ENCODE measurements at regions not wholly inside any gene's neighbourhood (a gene's known extent, or its start where the extent isn't known, plus 50 kb on each side); places are given as distances from the start of the nearest gene placed in this dataset.
A peak's percentile ranks its signal among the peaks of the same experiment; 100 is the strongest.

DNA sequence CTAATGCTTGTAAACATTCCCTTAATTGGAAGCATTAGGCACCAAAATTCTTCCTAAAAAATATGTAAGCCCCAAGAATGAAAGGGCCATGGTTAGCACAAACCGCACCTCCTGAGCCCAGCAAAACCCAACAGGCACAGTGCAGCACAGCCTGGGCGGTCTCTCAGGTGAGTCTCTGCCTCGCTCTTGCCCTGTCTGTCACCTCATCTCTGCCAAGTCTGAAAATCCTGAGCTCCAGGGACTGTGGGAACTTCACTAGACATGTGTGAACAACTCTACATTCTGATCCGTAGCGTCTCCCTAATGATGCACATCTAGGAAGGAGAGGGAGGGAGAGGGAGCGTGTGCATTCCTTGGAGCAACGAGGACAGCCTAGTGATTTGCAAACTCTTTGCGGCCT lies 88.8 kb upstream of the GJB6 start:
- dilution Hi-C loops (cut with MboI; ENCODE audit: extremely low pct_ligation_motif_present, low sequenced_read_pairs), result no loop called here
- H3K4me1 ChIP-seq (ENCODE audit: control insufficient read depth, extremely low read depth, insufficient read depth, low read length), result peaks cover 8% of the 10 kb centered on the region
- peak overlapping the region; percentile 28 for H3K4me2 ChIP-seq (ENCODE audit: control insufficient read depth, extremely low read depth, insufficient read depth, low read depth, low read length)
- no peaks in the 10 kb centered on the region for H3K36me3 ChIP-seq (ENCODE audit: control insufficient read depth in 2 of 2, extremely low read depth in 1 of 2, insufficient read depth in 2 of 2, low read length in 2 of 2)
- H3K79me2 ChIP-seq (ENCODE audit: control insufficient read depth, insufficient read depth, low read length), result no peaks in the 10 kb centered on the region
- no peak for DNase-seq (ENCODE audit: low read depth, low spot score)
- H3K4me3 ChIP-seq (ENCODE audit: control insufficient read depth in 2 of 3, extremely low read depth in 1 of 3, insufficient read depth in 2 of 3, low read depth in 1 of 3, low read length in 3 of 3), result no peak overlapping the region
- no peak overlapping the region for H3K9ac ChIP-seq (ENCODE audit: control insufficient read depth, extremely low read depth, insufficient read depth, low read length)
- peak; percentile 17 for FAIRE-seq
- no peaks in the 10 kb centered on the region for H3K27me3 ChIP-seq (ENCODE audit: control insufficient read depth, extremely low read depth, insufficient read depth, low read length)
- H2AFZ ChIP-seq (ENCODE audit: control insufficient read depth, low read length), result peak overlapping the region; percentile 73
- H3K9me3 ChIP-seq (ENCODE audit: control insufficient read depth, low read depth, low read length), result peaks cover 5% of the 10 kb centered on the region
- H3K27ac ChIP-seq (ENCODE audit: control insufficient read depth, insufficient read depth, low read length), result no peak overlapping the region
- H3K9me1 ChIP-seq (ENCODE audit: control insufficient read depth, extremely low read depth, insufficient read depth, low read length), result no peaks in the 10 kb centered on the region
- no peaks in the 10 kb centered on the region for H4K20me1 ChIP-seq (ENCODE audit: control insufficient read depth, extremely low read depth, insufficient read depth, low read length)
- TF ChIP-seq EZH2 (IDR thresholded peaks at IDR 0.05; ENCODE audit: low read length) (no peak), CTCF (optimal IDR thresholded peaks at IDR 0.05 in 1 of 3, IDR thresholded peaks at IDR 0.05 in 1 of 3, conservative IDR thresholded peaks at IDR 0.05 in 1 of 3; ENCODE audit: extremely low read depth in 1 of 3, insufficient read depth in 2 of 3, low read length in 3 of 3) (no peak)

GRCh38 chr13:20313896-20314295 lies 81.8 kb upstream of the GJB6 start:
- Histone ChIP-seq H3K79me2 (ENCODE audit: control insufficient read depth, insufficient read depth, low read length) (no peaks in the 10 kb centered on the region), H2AFZ (ENCODE audit: control insufficient read depth, low read length) (no peak overlapping the region), H3K36me3 (ENCODE audit: control insufficient read depth in 2 of 2, extremely low read depth in 1 of 2, insufficient read depth in 2 of 2, low read length in 2 of 2) (no peaks in the 10 kb centered on the region), H3K9me3 (ENCODE audit: control insufficient read depth, low read depth, low read length) (no peaks in the 10 kb centered on the region), H3K4me2 (ENCODE audit: control insufficient read depth, extremely low read depth, insufficient read depth, low read depth, low read length) (no peak overlapping the region), H3K27me3 (ENCODE audit: control insufficient read depth, extremely low read depth, insufficient read depth, low read length) (no peaks in the 10 kb centered on the region), H3K4me1 (ENCODE audit: control insufficient read depth, extremely low read depth, insufficient read depth, low read length) (no peaks in the 10 kb centered on the region), H3K9me1 (ENCODE audit: control insufficient read depth, extremely low read depth, insufficient read depth, low read length) (no peaks in the 10 kb centered on the region), H3K4me3 (ENCODE audit: control insufficient read depth in 2 of 3, extremely low read depth in 1 of 3, insufficient read depth in 2 of 3, low read depth in 1 of 3, low read length in 3 of 3) (no peak overlapping the region), H4K20me1 (ENCODE audit: control insufficient read depth, extremely low read depth, insufficient read depth, low read length) (no peaks in the 10 kb centered on the region), H3K9ac (ENCODE audit: control insufficient read depth, extremely low read depth, insufficient read depth, low read length) (no peak overlapping the region), H3K27ac (ENCODE audit: control insufficient read depth, insufficient read depth, low read length) (no peak overlapping the region)
- FAIRE-seq (no peak), DNase-seq (ENCODE audit: low read depth, low spot score) (no peak)
- TF ChIP-seq EZH2 (IDR thresholded peaks at IDR 0.05; ENCODE audit: low read length), result no peak
- no peak for TF ChIP-seq CTCF (optimal IDR thresholded peaks at IDR 0.05 in 1 of 3, IDR thresholded peaks at IDR 0.05 in 1 of 3, conservative IDR thresholded peaks at IDR 0.05 in 1 of 3; ENCODE audit: extremely low read depth in 1 of 3, insufficient read depth in 2 of 3, low read length in 3 of 3)
- dilution Hi-C loops (cut with MboI; ENCODE audit: extremely low pct_ligation_motif_present, low sequenced_read_pairs), result no loop called here

All from keratinocyte (primary cell).